Head of caudate nucleus (tissue), 42 donors: ENCODE measurements at regions not wholly inside any gene's neighbourhood (a gene's known extent, or its start where the extent isn't known, plus 50 kb on each side); places are given as distances from the start of the nearest gene placed in this dataset.

Source experiments
- DNase-seq, 42 donors: peaks; one replicate each; pipeline versions ENCODE4 v3.0.0 to v3.0.0-alpha.2; 2020 to 2021; ENCODE audit warnings: mixed read lengths in 7 of 42
- intact Hi-C: fragments of 100-400 bp; cut with DNase I; formaldehyde crosslinking; loops from one replicate; pipeline ENCODE4 v1.15.0; 2022

DNA sequence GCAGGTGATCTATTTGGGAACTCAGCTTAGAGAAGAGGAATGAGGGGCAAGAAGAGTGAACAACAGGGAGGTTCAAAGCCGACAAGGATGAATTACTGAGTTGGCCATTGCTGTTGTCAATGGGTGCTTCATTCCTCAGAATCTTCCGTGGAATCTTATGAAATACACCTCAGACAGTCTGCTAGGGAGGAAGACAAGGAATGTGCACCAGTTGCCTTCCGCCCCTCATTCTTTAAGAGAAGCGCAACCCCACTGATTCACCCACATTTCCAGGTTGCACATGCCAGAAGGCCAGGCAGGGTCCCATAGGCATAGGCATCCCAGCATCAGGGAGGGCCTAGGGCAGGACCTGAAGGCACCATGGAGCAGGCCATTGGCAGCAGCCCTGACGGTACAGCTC is 127.5 kb upstream of the TNFAIP3 start:
- DNase-seq: no peak
- intact Hi-C loops: no loop called here

DNA sequence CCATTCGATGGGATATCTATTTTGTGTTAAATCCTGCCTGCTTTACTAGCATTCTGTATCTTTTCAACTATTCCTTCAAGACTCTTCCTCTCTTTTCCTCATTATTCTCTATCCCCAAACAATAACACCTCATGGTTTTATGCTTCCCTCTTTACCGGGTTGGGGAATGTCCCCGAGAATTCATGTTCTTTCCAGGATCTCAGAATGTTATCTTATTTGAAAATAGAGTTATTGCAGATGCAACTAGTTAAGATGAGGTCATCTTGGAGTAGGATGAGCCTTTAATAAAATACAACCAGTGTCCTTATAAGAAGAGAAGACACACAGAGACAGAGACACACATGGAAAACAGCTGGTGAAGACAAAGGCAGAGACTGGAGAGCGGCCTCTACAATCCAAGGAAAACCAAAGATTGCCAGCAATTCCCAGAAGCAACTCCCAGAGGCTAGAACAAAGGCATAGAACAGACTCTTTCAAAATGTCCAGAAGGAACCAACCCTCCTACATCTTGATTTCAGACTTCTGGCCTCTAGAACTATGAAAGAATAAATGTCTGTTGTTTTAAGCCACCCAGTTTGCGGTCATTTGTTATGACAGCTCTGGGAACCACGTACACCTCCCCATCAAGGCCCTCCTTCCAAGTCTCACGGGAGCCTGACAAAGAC is 126.8 kb upstream of the TNFAIP3 start:
- DNase-seq: no peak
- intact Hi-C loops: no loop called here

DNA sequence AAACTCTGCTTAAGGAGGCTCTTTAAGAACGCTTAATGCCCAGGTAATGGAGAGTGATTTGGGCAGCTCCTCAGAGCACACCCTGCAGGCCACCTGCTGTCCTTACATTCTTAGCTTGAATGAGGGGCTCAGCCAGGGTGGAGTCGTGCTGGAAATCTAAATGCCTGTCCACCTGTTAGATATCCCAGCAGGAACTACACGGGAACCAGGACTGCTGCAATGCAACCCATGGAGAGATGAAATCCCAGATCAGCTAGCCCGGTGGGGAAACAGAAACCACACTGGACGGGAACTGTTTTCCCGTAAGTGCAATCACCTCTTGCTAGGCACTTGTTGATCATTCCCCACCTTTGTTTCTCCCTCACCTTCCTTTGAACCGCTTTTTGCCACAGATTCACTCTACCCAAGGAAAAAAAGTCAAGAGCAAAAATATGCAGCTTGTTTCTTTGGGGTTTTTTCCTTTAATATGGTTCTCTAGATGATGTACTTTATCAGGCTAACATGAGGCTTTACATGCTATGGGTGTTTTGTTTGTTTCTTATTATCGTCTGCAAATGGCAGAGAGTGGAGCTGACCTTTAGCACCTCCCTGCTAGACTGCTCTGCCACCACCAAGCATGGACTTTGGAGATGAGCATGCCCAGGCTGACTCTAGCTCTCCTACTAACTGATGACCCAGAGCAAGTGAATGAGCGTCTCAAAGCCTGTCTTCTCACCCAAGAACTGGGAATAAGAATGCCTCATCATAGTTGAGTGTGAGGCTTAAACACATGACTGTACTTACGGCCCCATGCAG is 125.9 kb upstream of the TNFAIP3 start:
- no peak for DNase-seq
- intact Hi-C loops: no loop called here

DNA sequence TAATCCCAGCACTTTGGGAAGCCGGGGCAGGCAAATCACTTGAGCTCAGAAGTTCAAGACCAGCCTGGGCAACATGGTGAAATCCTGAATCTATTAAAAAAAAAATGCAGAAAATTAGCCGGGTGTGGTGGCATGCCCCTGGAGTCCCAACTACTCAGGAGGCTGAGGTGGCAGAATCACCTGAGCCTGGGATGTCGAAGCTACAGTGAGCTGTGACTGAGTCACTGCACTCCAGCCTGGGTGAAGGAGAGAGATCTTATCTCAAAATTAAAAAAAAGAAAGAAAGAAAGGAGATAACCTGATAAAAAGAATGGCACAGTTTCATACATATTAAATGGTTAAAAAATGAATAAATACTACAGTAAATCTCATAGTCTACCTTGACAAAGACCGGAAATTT is 123.6 kb upstream of the TNFAIP3 start:
- intact Hi-C loops: no loop called here
- DNase-seq: no peak

DNA sequence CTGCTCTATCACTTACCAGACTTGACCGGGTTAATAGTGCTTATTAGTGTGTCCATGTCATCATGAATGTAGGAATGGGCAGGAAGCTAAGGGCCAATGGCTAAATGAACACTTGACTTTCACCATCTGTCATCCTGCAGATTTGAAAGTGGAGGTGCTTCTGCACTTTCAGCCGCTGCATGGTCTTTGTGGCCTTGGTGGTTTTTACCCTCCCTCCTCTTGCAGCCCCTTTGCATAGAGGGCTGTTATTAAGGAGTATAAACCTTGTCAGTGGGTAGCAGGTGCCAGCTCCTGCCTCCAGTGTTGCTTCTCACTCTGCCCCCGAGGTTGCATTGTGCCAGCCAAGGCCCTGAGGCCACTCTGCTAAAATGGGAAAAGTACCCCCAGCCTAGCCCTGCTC is 122.2 kb upstream of the TNFAIP3 start:
- no peak for DNase-seq
- intact Hi-C loops: no loop called here

DNA sequence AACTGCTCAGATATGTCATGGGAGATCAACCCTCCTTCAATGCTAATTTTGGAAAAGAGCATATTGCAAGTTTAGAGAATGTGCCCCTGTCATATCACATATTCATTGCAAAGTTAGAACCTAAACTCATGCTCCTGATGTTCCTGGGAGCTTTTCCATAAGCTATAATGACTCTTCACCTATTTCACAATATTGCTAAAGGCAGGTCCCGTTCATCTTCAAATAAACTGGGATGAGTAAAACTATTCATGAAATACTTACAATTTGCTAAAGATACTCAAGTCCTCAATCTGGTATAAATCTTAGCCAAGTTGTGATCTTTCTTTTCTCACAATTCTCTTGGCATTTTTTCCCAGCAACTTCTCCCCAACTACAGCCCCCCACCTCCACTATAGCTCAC is 121.7 kb upstream of the TNFAIP3 start:
- no peak for DNase-seq
- intact Hi-C loops: no loop called here

DNA sequence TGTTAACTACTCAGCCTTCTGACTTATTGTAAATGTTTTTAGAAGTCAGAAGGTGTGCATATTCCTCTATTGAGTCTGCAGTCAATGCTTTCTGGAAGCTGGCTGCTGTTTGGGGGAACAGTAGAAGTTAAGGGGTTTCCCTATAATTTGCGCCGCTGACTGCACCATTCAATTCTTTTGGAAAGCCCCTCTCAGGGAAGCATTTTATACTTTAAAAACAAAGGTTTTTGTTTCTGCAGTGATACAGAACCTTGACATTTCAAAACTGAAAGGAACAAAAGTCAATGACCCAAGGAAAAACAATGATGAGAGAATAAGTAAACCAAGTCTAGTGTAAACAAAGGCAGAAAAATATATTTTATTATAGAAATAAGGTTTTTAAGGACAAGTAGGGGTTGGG is 120.8 kb upstream of the TNFAIP3 start:
- intact Hi-C loops: no loop called here
- DNase-seq: no peak

DNA sequence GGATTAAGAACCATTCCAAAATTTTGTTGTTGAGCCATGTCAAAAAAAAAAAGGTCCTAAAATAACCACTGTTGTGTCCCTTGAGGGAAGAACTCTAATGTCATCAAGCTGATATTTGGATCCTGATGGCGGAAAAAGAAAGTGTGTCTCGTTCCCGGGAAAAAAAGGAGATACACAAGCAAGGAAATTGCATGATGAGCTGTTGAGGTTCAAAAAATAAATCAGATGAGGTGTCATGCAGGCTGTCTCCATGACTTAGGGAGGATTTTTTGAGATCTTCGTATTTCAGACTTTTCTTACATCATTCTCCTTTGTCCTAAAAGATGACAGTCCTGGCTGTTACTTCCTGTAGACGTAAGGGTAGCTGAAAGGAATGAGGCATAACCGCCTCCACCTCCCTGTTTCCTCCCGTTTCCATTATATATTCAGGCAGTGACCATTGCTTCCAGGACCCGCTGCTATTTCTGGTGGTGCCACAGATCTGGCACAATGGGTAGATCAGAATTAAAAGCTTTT is 117.3 kb upstream of the TNFAIP3 start:
- DNase-seq: no peak
- intact Hi-C loops: no loop called here

DNA sequence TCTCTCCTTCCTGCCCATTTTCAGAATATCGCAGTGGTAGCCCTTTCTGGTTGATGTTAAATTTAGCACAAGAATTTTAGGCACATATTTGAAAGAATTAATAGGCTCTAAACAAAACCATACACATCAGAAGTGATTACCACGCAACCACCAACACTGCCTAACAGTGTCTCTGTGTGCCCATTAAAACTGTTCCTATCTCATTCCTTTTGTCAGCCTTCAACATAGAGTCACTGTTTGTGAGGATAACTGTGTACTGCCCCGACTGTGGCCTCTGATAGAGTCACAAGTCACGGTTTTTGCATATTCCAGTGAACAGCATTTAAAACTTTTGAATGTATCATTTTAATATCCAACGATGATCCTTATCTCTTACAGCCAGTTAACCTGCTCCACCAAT is 116.8 kb upstream of the TNFAIP3 start:
- intact Hi-C loops: no loop called here
- DNase-seq: no peak

DNA sequence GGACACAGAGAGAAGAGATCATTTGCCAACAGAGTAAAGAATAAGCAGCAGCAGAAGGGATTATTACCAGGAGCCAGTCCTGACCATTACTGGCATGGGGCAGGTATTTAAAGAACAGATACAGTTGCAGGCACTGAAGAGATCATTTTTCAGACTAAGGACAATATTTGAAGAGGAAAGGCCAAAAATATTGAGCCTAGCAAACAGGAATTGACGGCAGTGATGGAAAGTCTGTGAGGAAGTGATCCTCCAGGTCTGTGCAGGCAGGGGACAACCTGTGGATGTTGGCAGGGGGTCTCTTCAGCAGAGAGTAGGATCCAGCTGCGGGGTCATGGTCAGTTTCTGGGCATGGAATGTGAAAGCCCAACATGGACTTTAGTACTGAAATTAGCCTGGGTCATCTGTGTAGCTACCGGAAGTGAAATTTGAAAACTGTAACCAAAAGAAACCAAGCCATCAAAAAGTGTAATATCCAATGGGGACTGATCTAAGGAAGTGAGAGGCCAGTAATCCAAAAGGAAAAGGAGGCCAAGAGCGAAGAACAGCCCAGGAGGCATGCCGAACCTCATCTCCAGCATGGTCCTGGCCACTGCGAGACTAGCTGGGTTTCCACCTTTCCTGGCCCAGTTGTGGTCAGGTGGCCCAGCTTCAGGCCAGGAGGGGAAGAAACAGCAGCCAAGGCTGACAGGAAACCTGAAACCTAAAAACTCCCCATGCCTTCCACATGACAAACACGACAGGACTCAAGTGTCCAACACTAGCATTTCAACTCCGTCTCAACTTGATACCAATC is 115.1 kb upstream of the TNFAIP3 start:
- intact Hi-C loops: no loop called here
- DNase-seq: no peak

DNA sequence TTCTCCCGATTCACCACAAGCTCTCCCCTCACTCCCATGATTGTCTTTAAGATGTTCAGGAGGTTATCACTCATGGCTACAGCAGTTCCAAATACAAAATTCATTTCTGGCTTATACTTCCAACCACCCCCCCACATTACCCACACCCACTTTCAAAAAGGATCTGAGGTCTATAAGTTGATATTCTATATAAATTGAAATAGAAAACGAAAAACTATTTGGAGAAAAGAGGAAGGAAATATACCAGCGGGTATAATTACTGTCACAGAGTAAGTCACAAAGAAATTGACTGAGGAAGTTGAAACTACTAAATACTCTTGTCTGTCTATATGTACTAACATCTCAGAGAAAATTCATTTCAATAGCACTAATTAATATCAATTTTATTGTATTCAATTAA is 112.7 kb upstream of the TNFAIP3 start:
- intact Hi-C loops: no loop called here
- no peak for DNase-seq

DNA sequence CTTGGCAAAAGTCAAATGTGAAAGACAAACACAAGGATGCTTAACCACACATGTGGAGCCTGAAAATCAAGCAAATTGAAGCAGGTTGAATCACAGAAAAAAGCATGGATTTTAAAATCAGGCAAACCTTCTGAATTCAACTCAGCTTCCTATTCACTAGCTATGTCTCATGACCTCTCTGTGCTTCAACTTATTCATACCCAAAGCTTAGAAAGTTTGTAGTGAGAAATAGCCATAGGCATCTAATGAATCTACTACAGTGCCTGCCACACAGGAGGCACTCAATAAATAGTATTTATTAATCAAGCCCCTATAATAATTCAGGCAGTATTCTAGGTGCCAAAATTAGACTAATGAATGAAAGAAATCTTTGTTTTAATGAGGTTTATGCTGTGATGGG is 112.2 kb upstream of the TNFAIP3 start:
- intact Hi-C loops: no loop called here
- DNase-seq: no peak

DNA sequence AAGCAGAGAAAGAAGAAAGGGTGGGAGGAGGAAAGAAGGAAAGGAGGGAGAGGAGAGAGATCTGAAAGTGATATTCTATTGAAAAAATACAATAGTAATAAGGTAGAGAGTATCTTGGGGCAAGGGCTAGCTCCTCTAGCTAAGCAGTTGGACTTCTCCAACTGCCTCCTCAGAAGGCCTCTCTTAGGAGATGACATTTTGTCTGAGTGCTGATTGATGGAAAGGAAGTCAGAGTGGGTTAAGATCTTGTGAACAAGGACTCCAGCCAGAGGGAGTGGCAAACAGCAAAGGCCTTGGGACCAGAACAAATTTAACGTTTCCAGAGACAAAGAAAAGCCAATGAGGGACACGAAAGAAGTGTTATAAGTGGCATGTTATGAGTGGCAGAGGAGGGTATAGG is 111.8 kb upstream of the TNFAIP3 start:
- DNase-seq: no peak

DNA sequence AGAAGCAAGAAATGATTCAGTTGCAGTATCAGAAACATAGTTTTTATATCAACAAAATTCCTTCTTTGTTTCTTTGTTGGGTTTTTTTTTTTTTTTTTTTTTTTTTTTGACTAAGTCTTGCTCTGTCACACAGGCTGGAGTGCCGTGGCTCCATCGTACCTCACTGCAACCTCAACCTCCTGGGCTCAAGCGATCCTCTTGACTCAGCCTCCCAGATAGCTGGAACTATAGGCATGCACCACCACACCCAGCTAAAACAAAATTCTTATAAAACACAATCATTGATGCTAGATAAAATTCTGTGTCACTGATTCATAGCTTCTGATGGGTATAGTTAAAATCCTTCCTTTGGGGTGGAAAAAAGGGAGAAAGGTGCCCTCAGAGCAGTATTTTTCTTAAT is 110.3 kb upstream of the TNFAIP3 start:
- intact Hi-C loops: no loop called here
- no peak for DNase-seq

More for the DNA sequence above, 111.8 kb upstream of the TNFAIP3 start:
- intact Hi-C loops: no loop called here

DNA sequence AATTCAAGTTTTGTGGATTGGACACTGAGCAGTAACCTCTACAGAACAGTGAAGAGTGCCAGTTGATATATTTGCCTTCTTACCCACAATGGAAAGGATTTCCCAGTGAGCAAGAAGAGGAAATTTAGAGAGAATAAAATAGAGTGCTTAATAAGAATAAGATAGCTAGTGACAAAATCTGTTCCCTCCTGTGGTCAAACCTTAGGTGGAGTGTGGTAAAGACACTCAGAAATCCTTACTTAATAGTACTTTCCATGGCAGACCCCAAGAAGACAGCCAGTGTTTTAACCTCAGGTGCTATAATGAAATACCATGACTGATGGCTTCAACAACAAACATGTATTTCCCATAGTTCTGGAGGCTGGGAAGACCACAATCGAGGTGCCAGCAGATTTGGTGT is 108.4 kb upstream of the TNFAIP3 start:
- intact Hi-C loops: no loop called here
- DNase-seq: no peak

DNA sequence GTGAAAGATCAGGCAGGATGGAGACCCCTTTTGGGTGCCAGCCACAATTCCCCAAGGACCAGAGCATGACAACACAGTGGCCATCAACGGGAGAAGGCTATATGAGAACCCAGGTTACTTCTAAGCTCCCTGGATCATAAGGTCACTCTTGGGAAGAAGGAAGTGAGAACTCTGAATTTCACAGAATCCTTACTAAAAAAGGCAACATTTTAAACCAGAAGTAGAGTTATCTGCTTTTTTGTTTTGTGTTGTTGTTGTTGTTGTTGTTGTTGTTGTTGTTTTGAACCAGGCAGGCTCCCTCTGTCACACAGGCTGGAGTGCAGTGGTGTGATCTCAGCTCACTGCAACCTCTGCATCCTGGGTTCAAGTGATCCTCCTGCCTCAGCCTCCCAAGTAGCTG is 107.4 kb upstream of the TNFAIP3 start:
- intact Hi-C loops: no loop called here
- no peak for DNase-seq

DNA sequence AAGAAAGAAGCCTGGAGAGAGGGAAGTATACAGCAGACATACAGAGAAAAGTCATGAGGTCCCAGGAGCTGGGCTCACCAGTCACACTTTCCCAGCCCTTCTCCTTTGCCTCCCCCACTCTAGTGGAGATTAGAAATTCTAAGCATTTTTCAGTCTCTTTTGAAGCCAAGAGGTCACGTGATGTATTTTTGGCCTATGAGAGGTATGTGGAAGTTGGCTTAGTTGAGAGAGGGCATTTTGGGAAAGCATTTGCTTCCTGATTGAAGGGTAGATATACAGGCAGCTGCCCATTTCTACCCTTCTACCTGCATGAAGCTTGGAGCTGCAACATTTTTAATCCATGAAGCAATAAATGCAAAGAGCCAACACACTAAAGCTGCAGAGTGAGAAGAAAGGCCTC is 106.0 kb upstream of the TNFAIP3 start:
- DNase-seq: no peak
- intact Hi-C loops: no loop called here

DNA sequence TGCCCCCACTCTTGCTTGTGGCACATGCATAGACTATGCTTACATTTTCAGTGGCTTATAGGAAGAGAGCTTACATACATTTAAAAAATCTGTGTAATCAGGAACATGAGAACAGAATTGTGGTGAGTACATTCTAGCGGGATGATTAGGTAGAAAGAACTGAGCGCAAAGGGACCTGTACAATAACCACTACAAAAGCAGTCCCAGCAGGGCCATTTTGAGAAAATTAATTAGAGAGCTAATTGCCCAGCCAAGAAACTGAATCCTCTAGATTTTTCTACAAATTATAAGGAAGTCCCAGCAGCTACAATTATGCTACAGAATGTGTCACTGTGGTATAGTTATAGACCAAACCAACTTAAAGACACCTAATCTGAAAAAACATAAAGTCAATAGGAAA is 105.6 kb upstream of the TNFAIP3 start:
- no peak for DNase-seq
- intact Hi-C loops: no loop called here

DNA sequence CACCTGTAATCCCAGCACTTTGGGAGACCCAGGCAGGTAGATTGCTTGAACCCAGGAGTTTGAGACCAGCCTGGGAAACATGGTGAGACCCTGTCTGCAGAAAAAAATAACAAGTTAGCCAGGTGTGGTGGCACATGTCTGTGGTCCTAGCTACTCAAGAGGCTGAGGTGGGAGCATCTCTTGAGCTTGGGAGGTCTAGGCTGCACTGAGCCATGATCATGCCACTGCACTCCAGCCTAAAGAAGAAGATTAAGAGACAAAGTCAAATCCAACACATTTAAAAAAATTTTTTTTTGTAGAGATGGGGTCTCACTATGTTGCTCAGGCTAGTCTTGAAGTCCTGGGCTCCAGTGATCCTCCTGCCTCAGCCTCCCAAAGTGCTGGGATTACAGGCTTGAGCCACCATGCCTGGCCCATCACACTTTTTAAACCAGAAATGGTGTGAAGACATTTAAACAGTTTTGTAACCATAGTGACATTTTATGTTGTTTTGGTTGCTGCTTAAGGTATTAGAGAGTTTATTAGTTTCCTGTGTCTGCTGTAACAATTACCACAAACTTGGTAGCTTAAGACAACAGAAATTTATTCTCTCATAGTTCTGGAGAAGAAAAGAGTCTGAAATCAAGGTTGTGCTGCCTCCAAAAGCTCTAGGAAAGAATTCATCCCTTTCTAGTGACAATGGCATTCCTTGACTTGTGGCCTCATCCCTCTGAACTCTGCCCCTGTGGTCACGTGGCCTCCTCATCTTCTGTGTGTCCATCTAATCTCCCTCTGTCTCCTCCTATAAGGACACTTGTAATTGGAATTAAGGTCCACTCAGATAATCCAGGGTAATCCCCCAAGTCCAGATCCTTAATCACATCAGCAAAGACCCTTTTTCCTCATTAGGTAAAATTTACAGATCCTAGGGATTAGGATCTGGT is 104.6 kb upstream of the TNFAIP3 start:
- no peak for DNase-seq
- intact Hi-C loops: no loop called here
